Stromal cell of bone marrow (primary cell): ENCODE measurements at regions not wholly inside any gene's neighbourhood (a gene's known extent, or its start where the extent isn't known, plus 50 kb on each side); places are given as distances from the start of the nearest gene placed in this dataset.
"Not testable (repeated sequence)": the region's sequence is repeated elsewhere in the genome, so short reads cannot be mapped to it uniquely, and the experiment has no call there.

Experiments used
- DNase-seq: peaks from one replicate; pipeline ENCODE4 v3.0.0-alpha.2; 2012; ENCODE audit warnings: low read depth

DNA sequence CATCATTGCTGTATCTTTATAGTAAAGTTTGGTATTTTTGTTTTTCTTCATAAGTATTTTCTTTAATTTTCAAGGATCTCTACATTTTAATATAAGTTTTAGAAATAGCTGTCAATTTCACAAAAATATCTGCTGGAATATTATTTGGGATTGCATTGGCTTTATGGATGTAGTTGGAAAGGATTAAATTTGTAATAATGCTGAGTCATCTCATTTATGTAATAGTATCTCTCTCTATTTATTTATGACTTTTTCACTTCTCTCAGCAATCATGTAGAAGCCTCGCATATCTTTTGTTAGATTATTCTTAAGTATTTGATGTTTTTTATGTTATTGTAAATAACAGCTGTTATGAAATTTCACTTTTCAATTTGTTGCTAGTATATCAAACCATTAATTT is 223.1 kb upstream of the POGK start:
- no peak for DNase-seq

DNA sequence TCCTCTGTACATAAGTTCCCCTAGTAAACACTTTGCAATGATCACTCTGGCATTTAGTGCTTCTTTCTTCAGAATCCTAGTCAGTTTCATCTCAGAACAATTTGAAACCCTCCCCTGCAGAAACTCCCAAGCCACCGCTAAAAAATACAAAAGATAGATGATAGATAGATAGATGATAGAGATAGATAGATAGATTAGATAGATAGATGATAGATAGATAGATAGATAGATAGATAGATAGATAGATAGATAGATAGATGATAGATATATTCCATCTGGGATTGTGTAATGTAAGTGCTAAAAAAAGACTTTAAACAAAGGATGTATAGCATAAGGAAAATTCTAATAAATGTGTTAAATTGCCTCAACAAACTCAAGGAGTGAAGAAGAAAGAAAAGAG is 212.6 kb upstream of the POGK start:
- no peak for DNase-seq

DNA sequence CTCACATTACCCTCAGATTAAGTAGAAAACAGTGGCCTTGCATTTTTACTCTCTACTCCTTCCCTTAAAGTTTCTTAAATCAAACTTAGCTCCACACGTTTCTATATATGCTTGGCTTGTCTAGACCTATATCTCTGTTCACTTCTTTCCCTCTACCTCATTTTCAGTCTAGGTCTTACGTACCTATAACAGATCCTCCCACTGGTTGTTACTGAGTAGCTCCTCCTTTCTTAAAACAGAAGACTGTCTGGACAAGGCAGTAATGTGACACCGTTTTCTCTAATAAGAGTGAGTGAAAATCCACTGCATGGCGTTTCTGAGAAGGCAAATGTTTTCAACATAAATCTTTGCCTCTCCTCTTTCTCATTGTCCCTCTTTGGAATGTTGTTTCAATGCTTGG is 211.7 kb upstream of the POGK start:
- no peak for DNase-seq

DNA sequence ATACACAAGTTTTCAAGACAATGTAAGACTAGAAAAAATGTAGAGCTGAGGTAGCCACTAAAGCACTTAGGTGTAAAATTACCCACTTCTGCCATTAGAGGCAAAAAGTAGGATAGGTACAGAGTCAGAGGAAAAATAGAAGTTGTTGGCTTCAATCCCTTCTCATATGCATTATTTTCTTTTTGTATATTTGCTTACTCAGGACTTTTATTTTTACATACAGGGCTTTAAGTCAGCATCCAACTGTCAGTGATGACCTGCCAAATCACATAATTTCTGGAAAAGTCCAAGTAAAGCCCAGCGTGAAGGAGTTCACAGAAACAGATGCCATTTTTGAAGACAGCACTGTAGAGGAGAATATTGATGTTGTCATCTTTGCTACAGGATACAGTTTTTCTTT is 211.0 kb upstream of the POGK start:
- no peak for DNase-seq

DNA sequence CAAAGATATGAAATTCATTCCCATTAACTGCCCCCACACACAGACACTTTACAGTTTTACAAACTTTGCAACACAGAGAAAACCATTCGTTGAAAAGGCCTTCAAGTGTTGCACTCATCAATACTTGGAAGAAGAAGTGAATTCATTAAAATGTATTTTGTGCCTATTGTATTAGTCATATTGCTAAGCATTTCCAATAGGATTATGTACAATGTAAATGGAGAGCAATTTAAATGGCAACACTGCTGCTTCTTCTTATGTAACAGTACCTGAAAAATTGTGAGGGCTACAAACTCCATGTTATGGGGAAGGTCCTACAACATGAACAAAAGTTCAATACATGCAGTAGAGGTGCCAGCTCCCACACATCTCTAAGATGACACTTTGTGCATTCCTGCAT is 209.3 kb upstream of the POGK start:
- DNase-seq: no peak

DNA sequence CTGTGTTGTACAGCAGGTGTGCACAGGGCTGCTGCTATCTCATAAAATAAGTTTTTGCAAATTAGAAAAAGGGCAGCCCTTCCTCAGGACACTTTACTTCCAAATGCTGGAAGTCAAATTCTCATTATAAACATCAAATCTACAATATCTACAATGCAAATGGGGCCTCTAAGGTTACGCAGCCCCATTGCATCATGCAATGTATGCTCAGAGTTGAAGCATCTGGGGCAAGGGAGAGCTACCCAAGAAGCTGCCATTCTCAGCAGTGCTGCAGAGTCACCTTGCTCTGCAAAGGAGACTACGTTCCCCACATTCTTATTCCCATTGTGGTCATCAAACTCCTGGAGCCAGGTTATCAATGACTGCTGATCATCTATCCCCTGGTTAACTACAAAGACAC is 208.9 kb upstream of the POGK start:
- no peak for DNase-seq

DNA sequence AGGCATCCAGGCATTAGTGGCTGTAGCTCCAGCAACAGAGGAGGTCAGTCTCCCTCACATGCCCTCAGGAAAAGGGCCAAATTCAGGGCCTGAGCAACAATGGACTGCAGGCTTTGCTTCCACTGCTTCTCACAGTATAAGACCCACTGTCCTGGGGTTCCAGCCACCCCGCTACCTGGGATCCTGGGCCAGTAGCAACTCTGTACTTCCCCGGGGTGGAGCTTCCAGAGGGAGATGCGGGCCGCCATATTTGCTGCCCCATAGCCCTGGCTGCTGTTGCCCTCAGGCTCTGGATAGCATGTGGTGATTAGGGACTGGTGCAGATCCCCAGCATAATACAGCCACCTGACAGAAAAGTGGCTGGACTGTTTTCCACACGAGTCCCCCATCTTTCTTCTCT is 201.1 kb upstream of the POGK start:
- DNase-seq: no peak

DNA sequence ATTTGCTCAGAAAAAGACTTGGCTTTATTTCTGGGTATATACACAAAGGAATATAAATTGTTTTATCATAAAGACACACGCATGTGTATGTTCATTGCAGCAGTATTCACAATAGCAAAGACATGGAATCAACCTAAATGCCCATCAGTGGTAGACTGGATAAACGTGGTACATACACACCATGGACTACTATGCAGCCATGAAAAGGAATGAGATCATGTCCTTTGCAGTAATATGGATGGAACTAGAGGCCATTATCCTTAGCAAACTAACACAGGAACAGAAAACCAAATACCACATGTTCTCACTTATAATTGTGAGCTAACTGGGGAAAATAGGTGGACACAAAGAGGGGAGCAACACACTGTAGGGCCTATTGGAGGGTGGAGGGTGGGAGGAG is 182.0 kb upstream of the POGK start:
- DNase-seq: not testable (repeated sequence)

DNA sequence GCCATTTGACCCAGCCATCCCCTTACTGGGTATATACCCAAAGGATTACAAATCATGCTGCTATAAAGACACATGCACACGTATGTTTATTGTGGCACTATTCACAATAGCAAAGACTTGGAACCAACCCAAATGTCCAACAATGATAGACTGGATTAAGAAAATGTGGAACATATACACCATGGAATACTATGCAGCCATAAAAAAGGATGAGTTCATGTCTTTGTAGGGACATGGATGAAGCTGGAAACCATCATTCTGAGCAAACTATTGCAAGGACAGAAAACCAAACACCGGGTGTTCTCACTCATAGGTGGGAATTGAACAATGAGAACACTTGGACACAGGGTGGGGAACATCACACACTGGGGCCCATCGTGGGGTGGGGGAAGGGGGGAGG is 172.5 kb upstream of the POGK start:
- not testable (repeated sequence) for DNase-seq

DNA sequence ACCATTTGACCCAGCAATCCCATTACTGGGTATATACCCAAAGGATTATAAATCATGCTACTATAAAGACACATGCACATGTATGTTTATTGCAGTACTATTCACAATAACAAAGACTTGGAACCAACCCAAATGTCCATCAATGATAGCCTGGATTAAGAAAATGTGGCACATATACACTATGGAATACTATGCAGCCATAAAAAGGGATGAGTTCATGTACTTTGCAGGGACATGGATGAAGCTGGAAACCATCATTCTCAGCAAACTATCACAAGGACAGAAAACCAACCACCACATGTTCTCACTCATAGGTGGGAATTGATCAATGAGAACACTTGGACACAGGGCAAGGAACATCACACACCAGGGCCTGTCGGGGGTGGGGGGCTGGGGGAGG is 171.7 kb upstream of the POGK start:
- not testable (repeated sequence) for DNase-seq

DNA sequence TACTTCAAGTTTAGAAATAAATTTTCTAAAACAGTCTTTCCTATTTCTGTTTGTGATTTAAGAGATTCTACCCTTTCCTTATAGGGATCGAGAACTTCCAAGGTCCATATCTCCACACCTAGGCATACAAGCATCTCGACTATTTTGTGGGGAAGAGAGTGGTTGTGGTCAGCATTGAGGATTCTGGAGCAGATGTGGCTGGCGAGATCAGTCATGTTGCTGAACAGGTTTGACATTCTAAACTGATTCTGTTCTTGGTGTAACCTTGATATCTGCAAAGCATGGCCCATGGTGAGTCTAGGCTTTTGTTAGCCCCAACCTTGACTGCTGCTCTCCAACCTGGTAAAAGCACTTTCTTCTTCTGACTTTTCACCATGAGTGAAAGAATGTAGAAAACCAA is 167.6 kb upstream of the POGK start:
- DNase-seq: no peak

DNA sequence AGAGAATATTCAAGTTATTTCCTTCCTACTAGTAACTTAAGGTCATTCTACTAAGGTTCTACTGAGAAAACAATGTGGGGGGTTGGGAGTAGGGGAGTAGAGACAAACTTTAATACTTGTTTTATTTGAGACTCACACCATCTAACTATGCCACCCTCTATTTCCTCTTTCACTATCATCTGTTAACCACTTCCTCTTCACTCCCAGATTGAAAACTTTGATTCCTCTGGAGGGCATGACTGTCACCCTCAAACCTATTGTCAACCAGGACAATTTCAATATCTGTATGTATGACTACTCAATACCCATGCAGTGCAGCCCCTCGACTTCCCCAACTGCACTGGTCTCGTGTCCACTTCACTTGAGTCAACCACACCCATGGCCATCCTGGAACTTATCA is 165.6 kb upstream of the POGK start:
- DNase-seq: no peak

DNA sequence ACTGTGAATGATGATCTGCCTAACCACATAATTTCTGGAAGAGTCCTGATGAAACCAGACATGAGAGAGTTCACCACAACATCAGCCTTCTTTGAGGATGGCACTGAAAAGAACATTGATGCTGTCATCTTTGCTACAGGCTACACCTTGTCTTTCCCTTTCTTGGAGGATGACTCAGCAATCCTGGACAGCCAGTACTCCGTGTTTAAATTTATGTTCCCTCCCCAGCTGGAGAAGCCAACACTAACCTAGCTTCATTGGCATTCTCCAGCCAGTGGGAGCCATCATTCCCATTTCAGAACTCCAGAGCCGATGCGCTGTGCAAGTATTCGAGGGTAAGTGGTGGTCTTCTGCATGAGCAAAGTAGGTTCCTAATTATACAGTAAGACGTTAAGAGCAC is 164.1 kb upstream of the POGK start:
- no peak for DNase-seq

DNA sequence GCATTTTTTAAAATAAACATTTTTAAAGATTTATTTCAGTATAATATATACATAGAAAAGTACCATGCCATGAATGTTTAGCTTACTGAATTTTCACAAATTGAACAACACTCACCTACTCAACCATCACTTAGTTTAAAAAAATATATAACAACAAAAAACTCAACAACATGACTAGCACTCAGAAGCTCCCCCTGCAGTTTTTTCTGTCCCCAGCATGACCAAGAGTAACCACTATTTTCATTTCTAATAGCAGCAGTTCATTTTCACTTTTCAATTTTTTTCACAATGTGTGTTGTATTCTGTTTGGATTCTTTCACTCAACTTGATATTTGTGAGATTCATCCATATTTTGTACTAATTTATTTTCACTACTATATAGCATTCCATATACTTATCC is 162.3 kb upstream of the POGK start:
- DNase-seq: no peak

DNA sequence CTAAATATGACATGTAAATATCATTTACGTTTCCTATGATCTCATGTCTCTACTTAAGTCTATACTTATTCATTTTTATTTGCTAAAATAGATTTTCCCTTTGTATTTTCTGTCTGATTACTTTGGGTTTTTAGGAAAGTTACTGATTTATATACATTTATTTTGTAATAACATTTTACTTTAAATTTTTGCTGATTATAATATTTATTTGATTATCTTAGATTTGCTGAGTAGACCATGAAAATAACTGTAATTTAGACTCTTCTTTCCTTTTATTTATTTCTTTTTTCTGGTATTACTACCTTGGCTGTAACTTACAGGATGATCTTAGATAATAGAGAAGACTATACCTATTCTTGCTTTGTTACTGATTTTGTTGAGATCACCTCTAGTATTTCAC is 159.9 kb upstream of the POGK start:
- DNase-seq: no peak

DNA sequence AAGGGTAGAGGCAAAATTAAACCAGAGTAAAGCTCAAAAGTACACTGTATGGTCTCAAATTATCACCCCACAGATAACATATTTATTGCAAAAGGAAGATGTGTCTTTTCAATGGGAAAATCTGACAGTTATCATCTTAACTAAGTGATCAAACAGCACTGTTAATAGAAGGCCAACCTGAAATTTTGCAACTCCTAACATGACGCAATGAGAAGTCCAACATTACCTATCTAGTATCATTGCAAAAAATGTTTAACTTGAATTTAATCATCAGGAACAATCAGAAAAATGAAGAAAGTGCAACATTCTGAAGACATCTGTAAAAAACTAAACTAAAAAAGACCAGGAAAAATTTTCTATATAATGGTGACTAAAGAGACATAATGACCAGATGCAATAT is 156.7 kb upstream of the POGK start:
- no peak for DNase-seq

DNA sequence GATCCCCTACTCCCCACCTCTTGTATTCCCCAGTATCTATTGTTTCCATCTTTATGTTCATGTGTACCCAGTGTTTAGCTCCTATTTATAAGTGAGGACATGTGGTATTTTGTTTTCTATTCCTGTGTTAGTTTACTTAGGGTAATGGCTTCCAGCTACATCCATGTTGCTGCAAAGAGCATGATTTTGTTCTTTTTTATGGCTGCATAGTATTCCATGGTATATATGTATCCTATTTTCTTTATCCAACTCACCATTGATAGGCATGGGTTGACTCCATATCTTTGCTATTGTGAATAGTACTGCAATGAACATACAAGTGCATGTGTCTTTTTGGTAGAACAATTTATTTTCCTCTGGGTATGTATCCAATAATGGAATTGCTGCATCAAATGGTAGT is 154.6 kb upstream of the POGK start:
- not testable (repeated sequence) for DNase-seq

DNA sequence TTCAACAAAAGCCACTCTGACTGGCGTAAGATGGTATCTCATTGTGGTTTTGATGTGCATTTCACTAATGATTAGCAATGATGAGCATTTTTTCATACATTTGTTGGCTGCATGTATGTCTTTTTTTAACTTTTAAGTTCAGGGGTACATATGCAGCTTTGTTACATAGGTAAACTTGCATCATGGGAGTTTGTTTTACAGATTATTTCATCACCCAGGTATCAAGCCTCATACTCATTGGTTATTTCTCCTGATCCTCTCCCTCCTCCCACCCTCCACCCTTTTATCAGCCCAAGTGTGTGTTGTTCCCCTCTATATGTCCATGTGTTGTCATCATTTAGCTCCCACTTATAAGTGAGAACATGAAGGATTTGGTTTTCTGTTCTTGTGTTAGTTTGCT is 154.1 kb upstream of the POGK start:
- no peak for DNase-seq

DNA sequence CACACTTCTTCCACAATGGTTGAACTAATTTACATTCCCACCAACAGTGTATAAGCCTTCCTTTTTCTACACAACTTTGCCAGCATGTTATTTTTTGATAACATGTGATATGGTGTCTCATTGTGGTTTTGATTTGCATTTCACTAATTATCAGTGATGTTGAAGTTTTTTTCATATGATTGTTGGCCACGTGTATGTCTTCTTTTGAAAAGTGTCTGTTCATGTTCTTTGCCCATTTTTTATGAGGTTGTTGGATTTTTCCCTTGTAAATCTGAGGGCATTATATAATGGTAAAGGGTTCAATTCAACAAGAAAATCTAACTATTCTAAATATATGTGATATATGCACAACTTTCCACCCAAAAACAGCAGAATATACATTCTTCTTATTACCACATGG is 153.4 kb upstream of the POGK start:
- not testable (repeated sequence) for DNase-seq

DNA sequence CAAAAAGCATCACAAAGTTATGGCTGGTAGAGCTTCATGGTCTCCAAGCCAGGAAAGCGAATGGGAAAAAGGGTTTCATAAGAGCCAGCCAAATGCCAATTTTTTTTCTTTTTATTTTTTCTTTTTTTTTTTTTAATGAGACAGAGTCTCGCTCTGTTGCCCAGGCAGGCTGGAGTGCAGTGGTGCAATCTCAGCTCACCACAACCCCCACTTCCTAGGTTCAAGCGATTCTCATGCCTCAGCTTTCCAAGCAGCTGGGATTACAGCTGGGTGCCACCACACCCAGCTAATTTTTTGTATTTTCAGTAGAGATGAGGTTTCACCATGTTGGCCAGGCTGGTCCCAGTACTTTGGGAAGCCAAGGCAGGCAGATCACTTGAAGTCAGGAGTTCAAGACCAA is 148.7 kb upstream of the POGK start:
- DNase-seq: not testable (repeated sequence)

DNA sequence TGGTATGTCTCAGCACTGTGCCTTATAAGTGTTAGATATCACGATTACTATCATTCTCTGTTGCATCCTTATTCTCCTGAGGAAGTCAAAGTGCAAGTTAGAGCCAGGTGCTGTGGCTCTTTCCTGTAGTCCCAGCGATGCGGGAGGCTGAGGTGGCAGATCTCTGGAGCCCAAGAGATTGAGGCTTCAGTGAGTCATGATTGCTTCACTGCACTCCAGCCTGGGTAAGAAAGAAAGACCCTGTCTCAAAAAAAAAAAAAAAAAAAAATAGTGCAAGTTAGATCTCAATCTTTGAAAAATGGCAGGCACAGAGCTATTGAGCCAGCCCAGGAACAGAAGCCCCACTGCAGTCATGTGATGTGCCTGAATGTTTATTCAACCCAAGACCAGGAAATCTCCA is 147.8 kb upstream of the POGK start:
- no peak for DNase-seq

DNA sequence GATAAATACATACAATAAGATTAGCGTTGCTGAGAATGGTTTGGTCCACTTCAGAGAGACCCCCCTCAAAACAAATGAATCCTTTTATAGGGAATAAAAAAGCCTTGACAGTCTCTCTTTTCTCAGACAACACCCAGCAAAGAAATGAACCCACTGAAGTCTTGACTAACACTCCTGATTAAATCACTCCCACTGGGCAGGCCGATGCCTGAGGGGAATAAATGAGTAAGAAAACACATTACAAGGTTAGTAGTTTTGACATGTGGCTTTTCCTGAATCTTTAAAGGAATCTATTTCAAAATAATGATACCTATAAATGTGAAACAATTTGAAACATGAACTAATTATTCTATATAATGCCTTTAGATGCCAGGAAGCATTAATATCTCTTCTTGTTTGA is 146.9 kb upstream of the POGK start:
- no peak for DNase-seq

DNA sequence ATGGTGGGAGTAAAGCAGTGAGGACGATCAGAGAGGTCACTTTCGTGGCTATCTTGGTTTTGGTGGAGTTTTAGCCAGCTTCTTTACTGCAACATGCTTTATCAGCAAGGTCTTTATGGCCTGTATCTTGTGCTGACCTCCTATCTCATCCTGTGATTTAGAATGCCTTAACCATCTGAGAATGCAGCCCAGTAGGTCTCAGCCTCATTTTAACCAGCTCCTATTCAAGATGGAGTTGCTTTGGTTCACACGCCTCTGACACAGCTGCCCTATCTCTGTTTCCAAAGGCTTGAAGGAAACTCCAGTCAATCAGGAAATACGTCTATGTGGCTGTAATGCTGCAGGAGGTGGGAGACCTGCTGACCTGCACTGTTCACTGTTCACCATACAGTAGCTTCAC is 146.1 kb upstream of the POGK start:
- DNase-seq: no peak

DNA sequence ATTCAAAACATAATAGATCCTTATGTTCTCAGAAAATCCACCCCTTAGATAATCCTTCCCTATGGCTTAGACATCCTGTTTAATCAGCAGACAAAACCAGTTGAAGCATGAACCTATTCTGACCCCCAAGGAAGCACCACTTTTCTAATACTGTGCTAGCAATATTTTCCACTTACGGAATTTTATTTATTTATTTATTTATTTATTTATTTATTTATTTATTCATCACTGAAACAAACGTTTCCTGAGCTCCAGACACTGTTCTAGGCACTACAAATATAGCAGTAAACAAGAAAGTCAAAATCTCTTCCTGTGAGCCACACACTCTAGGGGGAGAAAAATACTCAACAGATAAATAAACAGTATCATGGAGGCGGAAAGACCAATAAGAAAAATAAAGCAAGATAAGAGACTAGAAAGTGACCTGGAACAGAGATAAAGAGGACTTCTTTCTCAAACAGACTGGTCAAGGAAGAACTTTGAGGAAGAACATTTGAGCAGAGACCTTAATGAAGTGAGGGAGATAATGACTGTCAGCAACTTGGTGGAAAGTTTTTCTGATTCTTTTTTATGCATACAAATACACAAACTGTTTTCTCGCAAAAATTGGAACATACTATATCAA is 145.5 kb upstream of the POGK start:
- DNase-seq: no peak

DNA sequence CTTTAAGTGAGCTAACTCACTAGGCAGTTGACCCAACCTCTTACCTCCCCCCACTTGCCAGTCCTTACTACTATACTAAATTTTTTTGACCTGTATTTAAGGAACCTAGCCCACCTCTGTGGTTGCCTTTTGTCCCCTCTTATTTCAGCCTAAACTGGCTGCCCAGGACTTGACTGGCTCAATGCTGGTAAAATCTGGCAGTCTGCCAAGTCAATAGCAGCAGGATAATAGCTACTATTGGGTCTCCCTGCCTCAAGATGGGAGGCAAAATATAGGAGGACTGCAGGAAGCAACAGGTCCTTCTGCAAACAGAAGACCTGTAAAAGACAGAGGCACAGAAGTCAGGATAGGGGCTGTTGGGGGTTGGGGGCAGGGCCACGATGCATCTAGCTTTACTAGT is 144.2 kb upstream of the POGK start:
- no peak for DNase-seq
